Loucy (cell line): ENCODE measurements at regions not wholly inside any gene's neighbourhood (a gene's known extent, or its start where the extent isn't known, plus 50 kb on each side); places are given as distances from the start of the nearest gene placed in this dataset.

Experiments
- EZH2phosphoT487 ChIP-seq: fragments of 200-600 bp; IDR thresholded peaks from 2 replicates; pipeline ENCODE4 v1.6.1; 2018; ENCODE audit warnings: antibody characterized with exemption, mild to moderate bottlenecking, moderate library complexity, borderline replicate concordance
- TF ChIP-seq, protein P1 (sequence below): fragments of 200-600 bp; sonication (generic); conservative IDR thresholded peaks from 2 replicates; pipeline ENCODE4 v1.5.1; 2014; ENCODE audit warnings: mild to moderate bottlenecking, antibody characterized with exemption, low read length

DNA sequence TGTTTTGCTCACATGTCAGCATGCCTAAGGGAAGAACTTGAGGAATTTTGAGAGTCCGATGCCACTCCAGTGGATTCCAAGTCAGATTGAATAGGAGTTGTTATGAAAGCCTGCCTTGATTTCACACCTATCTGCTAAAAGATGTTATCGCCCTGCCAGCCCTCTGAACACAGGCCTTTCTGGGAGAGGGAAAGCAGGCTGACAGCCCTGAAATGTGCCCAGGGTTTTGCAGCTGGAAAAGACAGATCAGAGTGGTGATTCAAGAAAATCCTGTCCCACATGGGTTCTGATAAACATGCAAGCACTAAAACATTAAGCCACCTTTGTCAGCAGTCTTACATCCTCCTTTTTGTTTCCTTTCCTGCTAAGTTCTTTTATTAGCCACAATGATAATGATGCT, 1752.9 kb upstream of the CELF4 start:
- TF ChIP-seq, protein P1, sequence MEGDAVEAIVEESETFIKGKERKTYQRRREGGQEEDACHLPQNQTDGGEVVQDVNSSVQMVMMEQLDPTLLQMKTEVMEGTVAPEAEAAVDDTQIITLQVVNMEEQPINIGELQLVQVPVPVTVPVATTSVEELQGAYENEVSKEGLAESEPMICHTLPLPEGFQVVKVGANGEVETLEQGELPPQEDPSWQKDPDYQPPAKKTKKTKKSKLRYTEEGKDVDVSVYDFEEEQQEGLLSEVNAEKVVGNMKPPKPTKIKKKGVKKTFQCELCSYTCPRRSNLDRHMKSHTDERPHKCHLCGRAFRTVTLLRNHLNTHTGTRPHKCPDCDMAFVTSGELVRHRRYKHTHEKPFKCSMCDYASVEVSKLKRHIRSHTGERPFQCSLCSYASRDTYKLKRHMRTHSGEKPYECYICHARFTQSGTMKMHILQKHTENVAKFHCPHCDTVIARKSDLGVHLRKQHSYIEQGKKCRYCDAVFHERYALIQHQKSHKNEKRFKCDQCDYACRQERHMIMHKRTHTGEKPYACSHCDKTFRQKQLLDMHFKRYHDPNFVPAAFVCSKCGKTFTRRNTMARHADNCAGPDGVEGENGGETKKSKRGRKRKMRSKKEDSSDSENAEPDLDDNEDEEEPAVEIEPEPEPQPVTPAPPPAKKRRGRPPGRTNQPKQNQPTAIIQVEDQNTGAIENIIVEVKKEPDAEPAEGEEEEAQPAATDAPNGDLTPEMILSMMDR: no peak
- no peak for TF ChIP-seq EZH2phosphoT487
